ENCODE measurements at regions not wholly inside any gene's neighbourhood (a gene's known extent, or its start where the extent isn't known, plus 50 kb on each side); places are given as distances from the start of the nearest gene placed in this dataset.
"Not testable (repeated sequence)": the region's sequence is repeated elsewhere in the genome, so short reads cannot be mapped to it uniquely, and the experiment has no call there.

- in situ Hi-C loops (cut with MboI; ENCODE audit: low sequenced_read_pairs): no loop called here
Measured at GRCh38 chr13:33545492-33545891, 259.9 kb upstream of the STARD13 start.

GRCh38 chr13:33547035-33547434 is 261.5 kb upstream of the STARD13 start:
- in situ Hi-C loops (cut with MboI; ENCODE audit: low sequenced_read_pairs): no loop called here

- in situ Hi-C loops (cut with MboI; ENCODE audit: low sequenced_read_pairs): no loop called here
Measured at GRCh38 chr13:33548069-33548468, 262.5 kb upstream of the STARD13 start.

- in situ Hi-C loops (cut with MboI; ENCODE audit: low sequenced_read_pairs): no loop called here
Measured at GRCh38 chr13:33550276-33550675, 264.7 kb upstream of the STARD13 start.

GRCh38 chr13:33550885-33551284 is 265.3 kb upstream of the STARD13 start:
- in situ Hi-C loops (cut with MboI; ENCODE audit: low sequenced_read_pairs): no loop called here

- in situ Hi-C loops (cut with MboI; ENCODE audit: low sequenced_read_pairs): no loop called here
Measured at GRCh38 chr13:33554919-33555791, 262.8 kb upstream of the RFC3 start.

- in situ Hi-C loops (cut with MboI; ENCODE audit: low sequenced_read_pairs): no loop called here
Measured at GRCh38 chr13:33556828-33557227, 261.1 kb upstream of the RFC3 start.

- in situ Hi-C loops (cut with MboI; ENCODE audit: low sequenced_read_pairs): no loop called here
Measured at GRCh38 chr13:33560726-33561125, 257.2 kb upstream of the RFC3 start.

- in situ Hi-C loops (cut with MboI; ENCODE audit: low sequenced_read_pairs): no loop called here
Measured at GRCh38 chr13:33561627-33562026, 256.3 kb upstream of the RFC3 start.

- in situ Hi-C loops (cut with MboI; ENCODE audit: low sequenced_read_pairs): no loop called here
Measured at GRCh38 chr13:33571618-33572017, 246.3 kb upstream of the RFC3 start.

GRCh38 chr13:33572322-33572721 is 245.6 kb upstream of the RFC3 start:
- in situ Hi-C loops (cut with MboI; ENCODE audit: low sequenced_read_pairs): not testable (repeated sequence)

GRCh38 chr13:33575378-33575777 is 242.6 kb upstream of the RFC3 start:
- in situ Hi-C loops (cut with MboI; ENCODE audit: low sequenced_read_pairs): no loop called here

GRCh38 chr13:33577007-33577406 is 240.9 kb upstream of the RFC3 start:
- in situ Hi-C loops (cut with MboI; ENCODE audit: low sequenced_read_pairs): no loop called here

GRCh38 chr13:33578786-33579185 is 239.2 kb upstream of the RFC3 start:
- in situ Hi-C loops (cut with MboI; ENCODE audit: low sequenced_read_pairs): no loop called here

- in situ Hi-C loops (cut with MboI; ENCODE audit: low sequenced_read_pairs): no loop called here
Measured at GRCh38 chr13:33582121-33582520, 235.8 kb upstream of the RFC3 start.

- in situ Hi-C loops (cut with MboI; ENCODE audit: low sequenced_read_pairs): no loop called here
Measured at GRCh38 chr13:33583398-33583797, 234.6 kb upstream of the RFC3 start.

GRCh38 chr13:33590936-33591335 is 227.0 kb upstream of the RFC3 start:
- in situ Hi-C loops (cut with MboI; ENCODE audit: low sequenced_read_pairs): no loop called here

- in situ Hi-C loops (cut with MboI; ENCODE audit: low sequenced_read_pairs): no loop called here
Measured at GRCh38 chr13:33606692-33607091, 211.3 kb upstream of the RFC3 start.

GRCh38 chr13:33610438-33611120 is 207.4 kb upstream of the RFC3 start:
- in situ Hi-C loops (cut with MboI; ENCODE audit: low sequenced_read_pairs): no loop called here

GRCh38 chr13:33611121-33611805 is 206.7 kb upstream of the RFC3 start:
- in situ Hi-C loops (cut with MboI; ENCODE audit: low sequenced_read_pairs): no loop called here
